ENCODE measurements at regions not wholly inside any gene's neighbourhood (a gene's known extent, or its start where the extent isn't known, plus 50 kb on each side); places are given as distances from the start of the nearest gene placed in this dataset.
A peak's percentile ranks its signal among the peaks of the same experiment; 100 is the strongest.
"Not testable (repeated sequence)": the region's sequence is repeated elsewhere in the genome, so short reads cannot be mapped to it uniquely, and the experiment has no call there.

- DNase-seq (no peak), ATAC-seq (no peak)
- Mint-ChIP-seq H3K4me3 (no peak overlapping the region), H3K27ac (no peak overlapping the region), H3K36me3 (ENCODE audit: low read depth) (no peaks in the 10 kb centered on the region), H3K27me3 (peaks cover 14% of the 10 kb centered on the region), H3K9me3 (peaks cover 7% of the 10 kb centered on the region), H3K4me1 (no peaks in the 10 kb centered on the region)
Measured at GRCh38 chr18:77329651-77330050, 80.0 kb downstream of the GALR1 start.

DNA sequence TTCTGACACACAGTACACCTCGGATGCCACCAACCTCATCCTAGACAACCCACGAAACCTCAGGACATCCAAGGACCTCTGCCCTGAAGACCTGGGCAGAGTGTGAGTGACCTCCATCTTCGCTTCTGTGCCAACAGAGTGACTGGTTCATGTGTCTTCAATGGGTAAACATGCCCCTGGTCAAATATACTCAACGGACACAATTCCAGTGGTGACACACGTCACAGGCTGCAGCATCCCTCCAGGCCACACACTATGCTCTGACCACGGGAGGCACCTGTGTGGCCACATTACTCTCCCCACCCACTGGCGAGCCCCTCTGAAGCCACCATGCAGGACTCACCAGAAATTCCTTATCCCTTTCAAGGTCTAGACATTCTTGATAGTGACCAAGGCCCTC, 85.2 kb downstream of the GALR1 start:
- DNase-seq (no peak), ATAC-seq (no peak)
- no peaks in the 10 kb centered on the region for H3K4me1 Mint-ChIP-seq
- H3K27me3 Mint-ChIP-seq: peaks cover 24% of the 10 kb centered on the region
- no peaks in the 10 kb centered on the region for H3K9me3 Mint-ChIP-seq
- H3K27ac Mint-ChIP-seq: no peak overlapping the region
- no peak overlapping the region for H3K4me3 Mint-ChIP-seq
- H3K36me3 Mint-ChIP-seq (ENCODE audit: low read depth): no peaks in the 10 kb centered on the region

DNA sequence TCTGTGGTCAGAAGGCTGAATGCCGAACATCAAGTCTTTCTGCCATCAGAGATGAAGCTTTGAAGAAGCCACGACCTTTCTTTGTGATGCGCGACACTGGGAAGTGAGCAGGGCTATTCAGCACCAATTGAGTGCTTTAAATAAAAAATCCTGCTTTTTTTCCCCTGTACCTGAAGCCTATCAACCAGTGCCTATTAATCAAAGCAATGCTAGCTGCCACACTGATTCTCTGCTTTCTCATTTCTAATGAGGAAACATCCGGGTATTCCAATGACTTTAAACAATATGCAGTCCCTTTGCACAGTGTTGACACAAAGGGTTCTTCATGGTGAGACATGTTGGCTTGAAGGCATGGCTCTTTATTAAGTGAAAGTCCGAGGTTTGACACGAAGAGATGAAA, 88.0 kb downstream of the GALR1 start:
- no peaks in the 10 kb centered on the region for H3K9me3 Mint-ChIP-seq
- DNase-seq: no peak
- no peaks in the 10 kb centered on the region for H3K4me1 Mint-ChIP-seq
- no peaks in the 10 kb centered on the region for H3K36me3 Mint-ChIP-seq (ENCODE audit: low read depth)
- no peak overlapping the region for H3K27ac Mint-ChIP-seq
- no peak for ATAC-seq
- H3K27me3 Mint-ChIP-seq: peaks cover 18% of the 10 kb centered on the region
- no peak overlapping the region for H3K4me3 Mint-ChIP-seq

GRCh38 chr18:77339093-77339492, 89.4 kb downstream of the GALR1 start:
- H3K9me3 Mint-ChIP-seq: no peaks in the 10 kb centered on the region
- H3K4me3 Mint-ChIP-seq: no peak overlapping the region
- H3K4me1 Mint-ChIP-seq: no peaks in the 10 kb centered on the region
- no peak overlapping the region for H3K27ac Mint-ChIP-seq
- DNase-seq: no peak
- no peak for ATAC-seq
- H3K27me3 Mint-ChIP-seq: peaks cover 14% of the 10 kb centered on the region
- H3K36me3 Mint-ChIP-seq (ENCODE audit: low read depth): no peaks in the 10 kb centered on the region

GRCh38 chr18:77339623-77340022, 90.0 kb downstream of the GALR1 start:
- H3K4me1 Mint-ChIP-seq: no peaks in the 10 kb centered on the region
- ATAC-seq: no peak
- no peaks in the 10 kb centered on the region for H3K9me3 Mint-ChIP-seq
- no peak overlapping the region for H3K4me3 Mint-ChIP-seq
- H3K27me3 Mint-ChIP-seq: peaks cover 13% of the 10 kb centered on the region
- no peak overlapping the region for H3K27ac Mint-ChIP-seq
- DNase-seq: no peak
- H3K36me3 Mint-ChIP-seq (ENCODE audit: low read depth): no peaks in the 10 kb centered on the region

DNA sequence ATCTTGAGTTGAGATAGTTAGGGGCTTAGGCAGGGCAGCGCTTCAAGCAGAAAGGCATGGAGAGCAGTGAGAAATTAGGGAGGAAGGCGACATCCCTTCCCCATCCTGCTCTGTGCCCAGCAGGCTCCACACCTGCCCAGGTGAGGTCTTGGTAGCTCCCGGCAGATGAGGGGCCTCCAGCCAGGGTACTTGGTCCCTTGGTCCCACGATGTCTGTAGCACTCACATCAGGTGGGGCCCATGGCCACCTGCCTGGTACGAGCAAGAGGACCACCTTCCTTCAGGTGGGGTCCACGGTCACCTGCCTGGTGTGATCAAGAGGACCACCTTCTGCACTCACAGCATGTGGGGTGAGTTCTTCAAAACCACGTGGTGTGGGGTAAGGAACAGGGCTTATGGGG, 91.2 kb downstream of the GALR1 start:
- no peaks in the 10 kb centered on the region for H3K9me3 Mint-ChIP-seq
- H3K27me3 Mint-ChIP-seq: peaks cover 8% of the 10 kb centered on the region
- no peak overlapping the region for H3K4me3 Mint-ChIP-seq
- H3K27ac Mint-ChIP-seq: no peak overlapping the region
- no peak for DNase-seq
- H3K36me3 Mint-ChIP-seq (ENCODE audit: low read depth): no peaks in the 10 kb centered on the region
- ATAC-seq: peak; percentile 26
- H3K4me1 Mint-ChIP-seq: no peaks in the 10 kb centered on the region

- no peak for DNase-seq
- Mint-ChIP-seq H3K4me3 (no peak overlapping the region), H3K36me3 (ENCODE audit: low read depth) (no peaks in the 10 kb centered on the region), H3K27ac (no peak overlapping the region), H3K27me3 (peaks cover 8% of the 10 kb centered on the region), H3K9me3 (no peaks in the 10 kb centered on the region), H3K4me1 (no peaks in the 10 kb centered on the region)
- no peak for ATAC-seq
Measured at GRCh38 chr18:77341527-77342325, 92.1 kb downstream of the GALR1 start.

DNA sequence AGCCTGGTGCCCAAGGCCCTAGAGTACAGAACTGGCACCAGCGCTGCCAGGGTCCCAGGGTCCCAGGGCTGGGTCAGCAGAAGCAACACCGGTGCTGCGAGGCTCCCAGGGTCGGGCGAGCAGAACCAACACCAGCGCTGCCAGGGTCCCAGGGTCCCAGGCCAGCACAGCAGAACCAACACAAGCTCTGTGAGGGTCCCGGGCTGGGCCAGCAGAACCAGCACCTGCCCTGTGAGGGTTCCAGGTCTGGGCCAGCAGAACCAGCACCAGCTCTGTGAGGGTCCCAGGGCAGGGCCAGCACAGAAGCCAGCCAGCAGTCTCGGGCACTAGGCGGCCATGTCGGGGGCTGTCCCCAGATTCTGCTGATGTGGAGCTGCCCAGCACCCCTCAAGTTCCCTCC, 93.1 kb downstream of the GALR1 start:
- Mint-ChIP-seq H3K4me1 (no peaks in the 10 kb centered on the region), H3K27ac (no peak overlapping the region), H3K36me3 (ENCODE audit: low read depth) (no peaks in the 10 kb centered on the region), H3K4me3 (no peak overlapping the region), H3K9me3 (no peaks in the 10 kb centered on the region), H3K27me3 (peaks cover 4% of the 10 kb centered on the region)
- ATAC-seq (no peak), DNase-seq (no peak)

GRCh38 chr18:77343846-77344510, 94.3 kb downstream of the GALR1 start:
- no peak for ATAC-seq
- Mint-ChIP-seq H3K36me3 (ENCODE audit: low read depth) (no peaks in the 10 kb centered on the region), H3K9me3 (peaks cover under 1% of the 10 kb centered on the region), H3K4me1 (no peaks in the 10 kb centered on the region), H3K4me3 (no peak overlapping the region), H3K27me3 (no peaks in the 10 kb centered on the region), H3K27ac (no peak overlapping the region)
- no peak for DNase-seq

- Mint-ChIP-seq H3K27me3 (peaks cover 2% of the 10 kb centered on the region), H3K27ac (no peak overlapping the region), H3K36me3 (ENCODE audit: low read depth) (no peaks in the 10 kb centered on the region), H3K9me3 (peaks cover 10% of the 10 kb centered on the region), H3K4me1 (no peaks in the 10 kb centered on the region), H3K4me3 (no peak overlapping the region)
- ATAC-seq: no peak
- DNase-seq: no peak
Measured at GRCh38 chr18:77344786-77345500, 95.3 kb downstream of the GALR1 start.

- Mint-ChIP-seq H3K9me3 (peaks cover 12% of the 10 kb centered on the region), H3K27me3 (peaks cover 4% of the 10 kb centered on the region), H3K36me3 (ENCODE audit: low read depth) (no peaks in the 10 kb centered on the region), H3K27ac (no peak overlapping the region), H3K4me3 (no peak overlapping the region), H3K4me1 (peaks cover 2% of the 10 kb centered on the region)
- DNase-seq (no peak), ATAC-seq (no peak)
Measured at GRCh38 chr18:77346208-77346810, 96.7 kb downstream of the GALR1 start.

DNA sequence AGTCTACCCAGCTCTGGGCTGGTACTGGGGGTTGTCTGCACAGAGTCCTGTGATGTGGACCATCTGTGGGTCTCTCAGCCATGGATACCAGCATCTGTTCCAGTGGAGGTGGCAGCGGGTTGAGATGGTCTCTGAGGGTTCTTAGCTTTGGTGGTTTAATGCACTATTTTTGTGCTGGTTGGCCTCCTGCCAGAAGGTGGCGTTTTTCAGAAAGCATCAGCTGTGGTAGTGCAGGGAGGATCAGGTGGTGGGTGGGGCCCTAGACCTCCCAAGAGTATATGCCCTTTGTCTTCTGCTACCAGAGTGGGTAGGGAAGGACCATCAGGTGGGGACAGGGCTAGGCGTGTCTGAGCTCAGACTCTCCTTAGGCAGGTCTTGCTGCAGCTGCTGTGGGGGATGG, 103.7 kb downstream of the GALR1 start:
- not testable (repeated sequence) for H3K4me1 Mint-ChIP-seq; H3K4me3 Mint-ChIP-seq; H3K36me3 Mint-ChIP-seq (ENCODE audit: low read depth); H3K27ac Mint-ChIP-seq; ATAC-seq; DNase-seq
- peaks cover 19% of the 10 kb centered on the region for H3K27me3 Mint-ChIP-seq
- H3K9me3 Mint-ChIP-seq: peaks cover 12% of the 10 kb centered on the region

GRCh38 chr18:77359561-77360314, 110.1 kb downstream of the GALR1 start:
- H3K27ac Mint-ChIP-seq: no peak overlapping the region
- H3K27me3 Mint-ChIP-seq: peaks cover 28% of the 10 kb centered on the region
- DNase-seq: no peak
- H3K36me3 Mint-ChIP-seq (ENCODE audit: low read depth): peaks cover 5% of the 10 kb centered on the region
- peaks cover 45% of the 10 kb centered on the region for H3K9me3 Mint-ChIP-seq
- H3K4me1 Mint-ChIP-seq: peaks cover 9% of the 10 kb centered on the region
- no peak overlapping the region for H3K4me3 Mint-ChIP-seq
- ATAC-seq: no peak
